Calu3 (cell line): ENCODE measurements at regions not wholly inside any gene's neighbourhood (a gene's known extent, or its start where the extent isn't known, plus 50 kb on each side); places are given as distances from the start of the nearest gene placed in this dataset.

Experiments used
- BruUV-seq: library from RNA; stranded (reverse); fragments of 400-500 nt; replicated peaks from 2 replicates; lab custom pipeline; 2021; lab: Mats Ljungman, UMichigan
- CTCF ChIA-PET: fragments of 300-600 bp; sonication (Branson Sonifier 250); formaldehyde crosslinking; loops from one replicate; lab custom pipeline; 2022; ENCODE audit warnings: antibody characterized with exemption; lab: Charles Lee
- DNase-seq: peaks from one replicate; pipeline ENCODE4 v3.0.0; 2022
- H3K27ac Mint-ChIP-seq: one replicate; pipeline ENCODE4 v1.8.0; 2022; ENCODE audit warnings: mixed read lengths; ENCODE audit not compliant: unreplicated experiment
- H3K27me3 Mint-ChIP-seq: one replicate; pipeline ENCODE4 v1.8.0; 2022; ENCODE audit warnings: mixed read lengths; ENCODE audit not compliant: unreplicated experiment
- H3K36me3 Mint-ChIP-seq: one replicate; pipeline ENCODE4 v1.8.0; 2022; ENCODE audit warnings: mild to moderate bottlenecking, moderate library complexity, mixed read lengths; ENCODE audit not compliant: insufficient read depth, unreplicated experiment
- H3K4me1 Mint-ChIP-seq: one replicate; pipeline ENCODE4 v1.8.0; 2022; ENCODE audit warnings: mild to moderate bottlenecking, low read depth, mixed read lengths; ENCODE audit not compliant: unreplicated experiment
- H3K4me3 Mint-ChIP-seq: one replicate; pipeline ENCODE4 v1.8.0; 2022; ENCODE audit warnings: mild to moderate bottlenecking, low read depth, moderate library complexity, mixed read lengths; ENCODE audit not compliant: unreplicated experiment
- H3K9me3 Mint-ChIP-seq: one replicate; pipeline ENCODE4 v1.8.0; 2022; ENCODE audit warnings: low read depth, mixed read lengths; ENCODE audit not compliant: unreplicated experiment
- CTCF ChIP-seq: fragments of 200-600 bp; IDR thresholded peaks from one replicate; pipeline ENCODE4 v1.8.0; 2022; ENCODE audit warnings: antibody characterized with exemption; ENCODE audit not compliant: unreplicated experiment
- intact Hi-C: fragments of 100-400 bp; cut with micrococcal nuclease; formaldehyde crosslinking; loops from one replicate; pipeline ENCODE4 v1.10.0; 2022; ENCODE audit not compliant: unreplicated experiment

- Mint-ChIP-seq H3K4me1 (no peaks in the 10 kb centered on the region), H3K9me3 (no peaks in the 10 kb centered on the region), H3K4me3 (no peak overlapping the region), H3K27me3 (no peaks in the 10 kb centered on the region), H3K27ac (peak overlapping the region; percentile 76), H3K36me3 (no peaks in the 10 kb centered on the region)
- DNase-seq: no peak
- intact Hi-C loops: no loop called here
- CTCF ChIA-PET: no interaction called here
- no peak for TF ChIP-seq CTCF
- BruUV-seq: no TSS peak
These were observed 418.6 kb downstream of the KLF5 start for GRCh38 chr13:73477441-73477840.

GRCh38 chr13:73473016-73473415 is 414.2 kb downstream of the KLF5 start:
- Mint-ChIP-seq H3K4me3 (no peak overlapping the region), H3K27ac (no peak overlapping the region), H3K36me3 (no peaks in the 10 kb centered on the region), H3K4me1 (no peaks in the 10 kb centered on the region), H3K27me3 (no peaks in the 10 kb centered on the region), H3K9me3 (peaks cover 4% of the 10 kb centered on the region)
- BruUV-seq: no TSS peak
- TF ChIP-seq CTCF: no peak
- intact Hi-C loops: no loop called here
- CTCF ChIA-PET: no interaction called here
- no peak for DNase-seq

- TF ChIP-seq CTCF: no peak
- H3K4me1 Mint-ChIP-seq: no peaks in the 10 kb centered on the region
- H3K36me3 Mint-ChIP-seq: no peaks in the 10 kb centered on the region
- no peak overlapping the region for H3K4me3 Mint-ChIP-seq
- intact Hi-C loops: loop anchor here (5.0 to 10.0 kb wide), 2 partner anchors 45 to 208 kb away; no protein-coding TSS in a partner anchor
- H3K9me3 Mint-ChIP-seq: peaks cover 4% of the 10 kb centered on the region
- H3K27ac Mint-ChIP-seq: no peak overlapping the region
- no peaks in the 10 kb centered on the region for H3K27me3 Mint-ChIP-seq
- no TSS peak for BruUV-seq
- CTCF ChIA-PET: no interaction called here
- DNase-seq: no peak
These were observed 408.3 kb downstream of the KLF5 start for GRCh38 chr13:73467125-73467524.

- TF ChIP-seq CTCF: no peak
- intact Hi-C loops: loop anchor here (5.0 to 10.0 kb wide), 2 partner anchors 44 to 208 kb away; no protein-coding TSS in a partner anchor
- Mint-ChIP-seq H3K27me3 (no peaks in the 10 kb centered on the region), H3K27ac (no peak overlapping the region), H3K4me1 (no peaks in the 10 kb centered on the region), H3K9me3 (peaks cover 4% of the 10 kb centered on the region), H3K4me3 (no peak overlapping the region), H3K36me3 (no peaks in the 10 kb centered on the region)
- no TSS peak for BruUV-seq
- no peak for DNase-seq
- CTCF ChIA-PET: no interaction called here
These were observed 407.8 kb downstream of the KLF5 start for GRCh38 chr13:73466561-73466960.
